Liver (tissue), 3 donors: ENCODE measurements at regions not wholly inside any gene's neighbourhood (a gene's known extent, or its start where the extent isn't known, plus 50 kb on each side); places are given as distances from the start of the nearest gene placed in this dataset.
"Not testable (repeated sequence)": the region's sequence is repeated elsewhere in the genome, so short reads cannot be mapped to it uniquely, and the experiment has no call there.

ENCODE experiments used
- CTCF ChIP-seq: fragments of 150-350 bp; IDR thresholded peaks from 2 replicates; pipeline ENCODE4 v1.5.1; 2017; ENCODE audit warnings: improper control_type of control experiment, low read depth, low read length; ENCODE audit not compliant: missing input control
- HNF4A ChIP-seq, 2 donors: conservative IDR thresholded peaks; 2 replicates each; pipeline ENCODE4 v1.6.1; 2016; ENCODE audit warnings: antibody characterized with exemption in 2 of 2, mild to moderate bottlenecking in 2 of 2
- HNF4G ChIP-seq: IDR thresholded peaks from 2 replicates; pipeline ENCODE4 v1.6.1; 2016; ENCODE audit warnings: antibody characterized with exemption
- JUND ChIP-seq, 2 donors: IDR thresholded peaks; 2 replicates each; pipeline ENCODE4 v1.6.1; 2016; ENCODE audit warnings: antibody characterized with exemption in 2 of 2
- MAX ChIP-seq: IDR thresholded peaks from 2 replicates; pipeline ENCODE4 v1.6.1; 2016; ENCODE audit warnings: antibody characterized with exemption
- RAD21 ChIP-seq, 2 donors: IDR thresholded peaks; 2 replicates each; pipeline ENCODE4 v1.6.1; 2016; ENCODE audit warnings: antibody characterized with exemption in 2 of 2, mild to moderate bottlenecking in 2 of 2
- RXRA ChIP-seq, 2 donors: IDR thresholded peaks; 2 replicates each; pipeline ENCODE4 v1.6.1; 2017 to 2018; ENCODE audit warnings: antibody characterized with exemption in 2 of 2, mild to moderate bottlenecking in 1 of 2
- TAF1 ChIP-seq: conservative IDR thresholded peaks from 2 replicates; pipeline ENCODE4 v1.6.1; 2016; ENCODE audit warnings: antibody characterized with exemption, mild to moderate bottlenecking
- ZBTB33 ChIP-seq: IDR thresholded peaks from 2 replicates; pipeline ENCODE4 v1.6.1; 2016; ENCODE audit warnings: antibody characterized with exemption
- TF ChIP-seq, protein P1 (sequence below): IDR thresholded peaks from 2 replicates; pipeline ENCODE4 v1.6.1; 2016; ENCODE audit warnings: antibody characterized with exemption, mild to moderate bottlenecking
- donor health status: healthy.
- donor health status: healthy.

DNA sequence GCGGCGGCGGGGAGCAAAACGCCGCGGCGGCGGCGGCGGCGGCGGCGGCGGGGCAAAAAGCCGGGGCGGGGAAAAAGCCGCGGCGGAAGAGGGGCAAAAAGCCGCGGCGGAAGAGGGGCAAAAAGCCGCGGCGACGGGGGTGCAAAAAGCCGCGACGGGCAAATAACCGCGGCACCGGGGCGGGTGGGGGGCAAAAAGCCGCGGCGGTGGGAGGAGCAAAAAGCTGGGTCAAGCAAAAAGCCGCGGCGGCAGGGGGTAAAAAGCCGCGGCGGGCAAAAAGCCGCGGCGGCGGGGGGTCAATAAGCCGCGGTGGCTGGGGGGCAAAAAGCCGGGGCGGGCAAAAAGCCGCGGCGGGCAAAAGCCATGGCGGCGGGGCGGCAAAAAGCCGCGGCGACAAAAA lies 1633.2 kb downstream of the RPIA start:
- TF ChIP-seq, protein P1, sequence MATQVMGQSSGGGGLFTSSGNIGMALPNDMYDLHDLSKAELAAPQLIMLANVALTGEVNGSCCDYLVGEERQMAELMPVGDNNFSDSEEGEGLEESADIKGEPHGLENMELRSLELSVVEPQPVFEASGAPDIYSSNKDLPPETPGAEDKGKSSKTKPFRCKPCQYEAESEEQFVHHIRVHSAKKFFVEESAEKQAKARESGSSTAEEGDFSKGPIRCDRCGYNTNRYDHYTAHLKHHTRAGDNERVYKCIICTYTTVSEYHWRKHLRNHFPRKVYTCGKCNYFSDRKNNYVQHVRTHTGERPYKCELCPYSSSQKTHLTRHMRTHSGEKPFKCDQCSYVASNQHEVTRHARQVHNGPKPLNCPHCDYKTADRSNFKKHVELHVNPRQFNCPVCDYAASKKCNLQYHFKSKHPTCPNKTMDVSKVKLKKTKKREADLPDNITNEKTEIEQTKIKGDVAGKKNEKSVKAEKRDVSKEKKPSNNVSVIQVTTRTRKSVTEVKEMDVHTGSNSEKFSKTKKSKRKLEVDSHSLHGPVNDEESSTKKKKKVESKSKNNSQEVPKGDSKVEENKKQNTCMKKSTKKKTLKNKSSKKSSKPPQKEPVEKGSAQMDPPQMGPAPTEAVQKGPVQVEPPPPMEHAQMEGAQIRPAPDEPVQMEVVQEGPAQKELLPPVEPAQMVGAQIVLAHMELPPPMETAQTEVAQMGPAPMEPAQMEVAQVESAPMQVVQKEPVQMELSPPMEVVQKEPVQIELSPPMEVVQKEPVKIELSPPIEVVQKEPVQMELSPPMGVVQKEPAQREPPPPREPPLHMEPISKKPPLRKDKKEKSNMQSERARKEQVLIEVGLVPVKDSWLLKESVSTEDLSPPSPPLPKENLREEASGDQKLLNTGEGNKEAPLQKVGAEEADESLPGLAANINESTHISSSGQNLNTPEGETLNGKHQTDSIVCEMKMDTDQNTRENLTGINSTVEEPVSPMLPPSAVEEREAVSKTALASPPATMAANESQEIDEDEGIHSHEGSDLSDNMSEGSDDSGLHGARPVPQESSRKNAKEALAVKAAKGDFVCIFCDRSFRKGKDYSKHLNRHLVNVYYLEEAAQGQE, result not testable (repeated sequence)
- TF ChIP-seq CTCF; RAD21 (IDR thresholded peaks at IDR 0.05); RXRA (IDR thresholded peaks at IDR 0.05); TAF1; ZBTB33; JUND (IDR thresholded peaks at IDR 0.05); MAX; HNF4A (conservative IDR thresholded peaks at IDR 0.05); HNF4G: not testable (repeated sequence)
